KOPT-K1 (cell line): ENCODE measurements at regions not wholly inside any gene's neighbourhood (a gene's known extent, or its start where the extent isn't known, plus 50 kb on each side); places are given as distances from the start of the nearest gene placed in this dataset.
"Not testable (repeated sequence)": the region's sequence is repeated elsewhere in the genome, so short reads cannot be mapped to it uniquely, and the experiment has no call there.

Experiments
- H3K27ac ChIP-seq: fragments of 200-600 bp; sonication (generic); 2 replicates; pipeline ENCODE4 v1.5.1; 2016; ENCODE audit warnings: antibody characterized with exemption, mild to moderate bottlenecking, low read depth, low read length; ENCODE audit not compliant: poor library complexity, severe bottlenecking
- H3K36me3 ChIP-seq: fragments of 200-600 bp; sonication (generic); 2 replicates; pipeline ENCODE4 v1.5.1; 2017; ENCODE audit warnings: antibody characterized with exemption, mild to moderate bottlenecking, low read length, moderate library complexity; ENCODE audit not compliant: insufficient read depth
- H3K9me3 ChIP-seq: fragments of 200-600 bp; sonication (generic); 2 replicates; pipeline ENCODE4 v1.5.1; 2017; ENCODE audit warnings: antibody characterized with exemption, low read length, mild to moderate bottlenecking; ENCODE audit not compliant: insufficient read depth, poor library complexity, severe bottlenecking

DNA sequence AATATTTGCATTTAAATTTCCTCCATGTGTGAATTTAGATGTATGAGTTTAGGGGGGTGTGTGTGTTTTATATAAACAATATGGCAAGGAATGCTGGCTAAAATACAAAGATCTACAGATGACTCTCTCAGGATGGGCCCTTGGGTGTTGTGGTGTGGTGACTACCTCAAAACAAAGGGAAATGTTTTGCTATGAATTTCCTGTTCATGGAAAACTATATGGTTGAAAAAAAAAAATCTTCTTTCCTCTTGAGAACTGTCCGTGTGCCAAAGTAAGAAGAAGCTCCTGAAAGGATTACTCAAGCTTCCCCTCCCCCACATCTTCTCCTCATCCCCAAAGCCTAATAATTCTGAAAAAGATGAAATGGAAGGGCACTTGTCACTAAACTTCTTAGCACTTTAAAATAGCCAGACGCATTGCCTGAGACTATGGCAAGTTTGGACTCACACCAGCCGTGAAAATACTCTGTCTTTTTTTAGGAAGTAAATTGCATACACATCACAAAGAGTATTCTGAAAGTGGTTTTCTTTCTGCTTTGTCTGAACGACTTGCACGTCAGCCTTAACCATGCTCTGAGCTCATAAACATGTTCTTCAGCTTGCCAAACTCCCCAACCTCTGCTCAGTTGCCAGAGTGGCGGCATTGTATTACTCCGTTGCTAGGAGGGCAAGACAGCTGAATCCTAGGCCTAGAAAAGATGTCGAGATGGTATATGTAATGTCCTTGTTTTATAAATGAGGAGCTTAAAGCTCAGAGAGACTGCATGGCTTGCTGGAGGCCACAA, 250.4 kb upstream of the JADE1 start:
- Histone ChIP-seq H3K9me3 (no peaks in the 10 kb centered on the region), H3K36me3 (no peaks in the 10 kb centered on the region), H3K27ac (no peak overlapping the region)

- Histone ChIP-seq H3K27ac (no peak overlapping the region), H3K36me3 (no peaks in the 10 kb centered on the region), H3K9me3 (no peaks in the 10 kb centered on the region)
Observed at GRCh38 chr4:128556756-128557155, 252.7 kb upstream of the JADE1 start.

- H3K27ac ChIP-seq: no peak overlapping the region
Observed at GRCh38 chr4:128553686-128554515, 255.6 kb upstream of the JADE1 start.

GRCh38 chr4:128552586-128552907, 257.0 kb upstream of the JADE1 start:
- Histone ChIP-seq H3K9me3 (no peaks in the 10 kb centered on the region), H3K27ac (no peak overlapping the region), H3K36me3 (no peaks in the 10 kb centered on the region)

More at GRCh38 chr4:128553686-128554515, 255.6 kb upstream of the JADE1 start:
- no peaks in the 10 kb centered on the region for H3K36me3 ChIP-seq
- H3K9me3 ChIP-seq: no peaks in the 10 kb centered on the region

DNA sequence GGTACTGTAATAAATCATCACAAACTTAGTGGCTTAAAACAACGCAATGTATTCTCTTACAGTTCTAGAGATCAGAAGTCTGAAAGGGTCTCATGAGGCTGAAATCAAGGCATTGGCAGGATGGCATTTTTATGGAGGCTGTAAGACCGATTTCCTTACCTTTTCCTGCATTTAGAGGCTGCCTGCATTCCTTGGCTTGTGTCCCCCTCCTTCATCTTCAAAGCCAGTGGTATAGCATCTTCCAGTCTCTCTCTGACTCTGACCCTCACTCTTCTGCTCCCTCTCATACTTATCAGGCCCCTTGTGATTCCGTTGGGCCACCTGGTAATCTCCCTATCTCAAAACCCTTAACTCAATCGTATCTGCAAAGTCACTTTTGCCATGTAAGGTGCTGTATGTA, 258.2 kb upstream of the JADE1 start:
- Histone ChIP-seq H3K9me3 (no peaks in the 10 kb centered on the region), H3K36me3 (no peaks in the 10 kb centered on the region), H3K27ac (no peak overlapping the region)

DNA sequence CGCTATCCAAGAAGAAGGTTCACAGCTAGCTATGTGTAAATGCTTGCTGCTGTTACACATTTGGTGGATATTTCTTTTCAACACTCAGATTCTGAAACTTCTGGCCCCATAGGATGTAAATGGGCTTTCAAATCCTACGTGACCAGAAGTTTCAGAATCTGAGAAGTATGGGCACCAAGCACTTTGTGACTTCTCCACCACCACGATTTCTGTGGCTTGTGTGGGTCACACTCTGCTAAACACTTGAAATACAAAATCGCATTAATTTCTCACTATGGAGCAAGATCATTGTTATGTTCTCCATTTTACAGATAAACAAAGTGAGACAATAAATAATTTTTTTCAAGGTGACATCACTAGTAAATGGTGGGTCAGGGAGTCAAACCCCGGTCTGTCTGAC, 259.4 kb upstream of the JADE1 start:
- Histone ChIP-seq H3K36me3 (no peaks in the 10 kb centered on the region), H3K27ac (no peak overlapping the region), H3K9me3 (no peaks in the 10 kb centered on the region)

GRCh38 chr4:128549636-128550035, 259.9 kb upstream of the JADE1 start:
- no peaks in the 10 kb centered on the region for H3K36me3 ChIP-seq
- no peak overlapping the region for H3K27ac ChIP-seq
- H3K9me3 ChIP-seq: no peaks in the 10 kb centered on the region

DNA sequence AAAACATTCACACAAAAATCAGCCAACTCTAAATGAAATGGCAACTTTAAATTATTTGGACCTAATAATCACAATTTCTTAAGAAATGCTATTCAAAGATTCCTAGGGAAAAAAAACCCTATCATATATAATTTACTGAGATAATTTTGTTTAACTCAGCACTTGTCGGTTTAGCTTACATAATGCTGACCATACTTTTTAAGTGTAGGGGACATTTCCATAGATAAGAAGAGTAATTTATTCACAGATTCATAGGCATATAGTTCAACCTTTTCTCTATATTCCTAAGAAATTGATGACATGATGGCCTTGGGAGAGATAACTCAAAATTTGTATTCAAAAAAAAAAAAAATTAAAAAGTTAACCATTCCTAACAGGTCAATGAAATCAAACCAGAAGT, 260.8 kb upstream of the PGRMC2 start:
- Histone ChIP-seq H3K36me3 (no peaks in the 10 kb centered on the region), H3K27ac (no peak overlapping the region), H3K9me3 (no peaks in the 10 kb centered on the region)

- Histone ChIP-seq H3K9me3 (no peaks in the 10 kb centered on the region), H3K36me3 (no peaks in the 10 kb centered on the region), H3K27ac (no peak overlapping the region)
Observed at GRCh38 chr4:128544272-128544671, 256.7 kb upstream of the PGRMC2 start.

- no peaks in the 10 kb centered on the region for H3K9me3 ChIP-seq
- no peaks in the 10 kb centered on the region for H3K36me3 ChIP-seq
- no peak overlapping the region for H3K27ac ChIP-seq
Observed at GRCh38 chr4:128543696-128544095, 256.1 kb upstream of the PGRMC2 start.

GRCh38 chr4:128542047-128542446, 254.4 kb upstream of the PGRMC2 start:
- no peaks in the 10 kb centered on the region for H3K9me3 ChIP-seq
- no peak overlapping the region for H3K27ac ChIP-seq
- no peaks in the 10 kb centered on the region for H3K36me3 ChIP-seq

DNA sequence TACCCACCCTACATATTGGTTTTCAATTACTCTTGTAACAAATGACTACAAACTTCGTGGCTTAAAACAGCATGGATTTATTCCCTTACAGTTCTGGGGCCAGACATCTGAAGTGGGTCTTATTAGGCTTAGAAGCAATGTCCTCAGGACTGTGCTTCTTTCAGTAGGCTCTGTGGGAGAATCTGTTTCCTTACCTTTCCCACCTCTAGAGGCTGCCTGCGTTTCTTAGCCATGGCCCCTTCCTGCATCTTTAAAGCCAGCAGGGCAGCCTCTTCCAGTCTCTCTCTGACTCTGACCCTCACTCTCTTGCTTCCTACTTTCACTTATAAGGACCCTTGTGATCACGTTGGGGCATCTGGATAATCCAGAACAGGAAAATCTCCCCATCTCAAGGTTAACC, 252.5 kb upstream of the PGRMC2 start:
- H3K36me3 ChIP-seq: no peaks in the 10 kb centered on the region
- no peaks in the 10 kb centered on the region for H3K9me3 ChIP-seq
- no peak overlapping the region for H3K27ac ChIP-seq

GRCh38 chr4:128538111-128538882, 250.7 kb upstream of the PGRMC2 start:
- H3K9me3 ChIP-seq: no peaks in the 10 kb centered on the region

GRCh38 chr4:128536746-128537145, 249.1 kb upstream of the PGRMC2 start:
- no peaks in the 10 kb centered on the region for H3K36me3 ChIP-seq
- H3K27ac ChIP-seq: no peak overlapping the region
- no peaks in the 10 kb centered on the region for H3K9me3 ChIP-seq

More at GRCh38 chr4:128538111-128538882, 250.7 kb upstream of the PGRMC2 start:
- Histone ChIP-seq H3K27ac (no peak overlapping the region), H3K36me3 (no peaks in the 10 kb centered on the region)

DNA sequence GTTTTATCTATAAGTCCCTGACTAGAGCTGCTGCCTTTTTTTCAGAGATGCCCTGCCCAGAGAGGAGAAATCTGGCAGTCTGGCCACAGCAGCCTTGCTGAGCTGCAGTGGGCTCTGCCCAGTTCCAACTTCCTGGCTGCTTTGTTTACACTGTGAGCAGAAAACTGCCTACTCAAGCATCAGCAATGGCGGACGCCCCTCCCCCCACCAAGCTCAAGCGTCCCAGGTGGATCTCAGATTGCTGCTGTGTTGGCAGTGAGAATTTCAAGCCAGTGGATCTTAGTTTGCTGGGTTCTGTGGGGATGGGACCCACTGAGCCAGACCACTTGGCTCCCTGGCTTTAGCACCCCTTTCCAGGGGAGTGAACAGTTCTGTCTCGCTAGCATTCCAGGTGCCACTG, 247.9 kb upstream of the PGRMC2 start:
- not testable (repeated sequence) for H3K9me3 ChIP-seq, H3K27ac ChIP-seq, H3K36me3 ChIP-seq
